ENCODE measurements at regions not wholly inside any gene's neighbourhood (a gene's known extent, or its start where the extent isn't known, plus 50 kb on each side); places are given as distances from the start of the nearest gene placed in this dataset.

DNA sequence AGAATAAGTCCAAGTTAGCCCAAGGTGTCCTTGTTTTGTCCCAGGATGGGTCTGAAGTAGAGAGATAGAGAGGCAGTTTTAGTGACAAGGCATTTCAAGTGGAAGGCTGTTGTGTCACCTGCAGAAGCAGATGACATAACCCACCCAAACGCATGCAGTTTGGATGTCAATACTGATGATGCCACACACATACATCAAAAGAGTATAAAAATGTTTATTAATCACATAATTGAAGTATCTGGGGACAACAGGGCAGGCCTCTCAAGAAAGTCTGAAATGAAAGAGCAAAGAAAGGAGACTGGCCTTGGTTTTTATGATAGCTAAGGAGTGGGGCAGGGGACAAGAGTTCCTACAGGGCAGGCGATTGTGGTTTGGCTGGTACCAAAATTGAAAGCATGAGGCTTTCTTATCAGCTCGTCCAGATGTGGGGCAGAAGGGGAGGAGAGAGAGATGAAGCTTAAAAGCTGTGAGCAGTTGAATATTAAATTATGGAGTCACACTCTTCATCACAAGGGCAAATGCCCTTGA, 78.4 kb upstream of the TSPAN8 start:
- DNase-seq: no peak

DNA sequence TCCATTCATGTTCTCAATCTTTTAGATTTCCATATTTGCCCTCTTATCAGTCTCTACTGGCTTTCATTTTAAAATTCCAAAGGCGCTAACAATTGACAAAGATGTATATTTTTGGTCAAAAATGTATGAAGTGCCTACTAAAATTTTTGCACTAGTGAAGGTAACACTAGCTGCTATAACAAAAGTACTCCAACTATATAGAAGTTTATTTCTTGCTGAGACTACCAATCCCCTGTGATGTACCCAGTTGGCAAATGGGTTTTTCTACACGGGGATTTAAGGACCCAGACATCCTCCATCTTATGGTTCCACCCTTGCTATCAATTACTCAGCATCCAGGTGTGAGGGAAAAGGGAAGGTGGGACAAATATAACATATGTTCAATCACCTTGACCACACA, 75.3 kb upstream of the TSPAN8 start:
- DNase-seq: no peak

DNA sequence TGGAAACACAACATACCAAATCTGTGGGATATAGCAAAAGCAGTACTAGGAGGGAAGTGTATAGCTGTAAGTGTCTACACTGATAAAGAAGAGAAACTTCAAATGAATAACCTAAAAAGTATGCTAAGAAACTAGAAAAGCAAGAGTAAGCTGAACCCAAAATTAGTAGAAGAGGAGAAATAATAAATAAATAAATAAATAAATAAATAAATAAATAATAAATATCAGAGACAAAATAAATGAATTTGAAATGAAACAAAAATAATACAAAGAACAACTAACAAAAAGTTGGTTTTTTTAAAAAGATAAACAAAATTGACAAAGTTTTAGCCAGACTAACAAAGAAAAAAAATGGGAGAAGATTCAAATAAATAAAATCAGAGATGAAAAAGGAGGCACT, 72.7 kb upstream of the TSPAN8 start:
- no peak for DNase-seq

DNA sequence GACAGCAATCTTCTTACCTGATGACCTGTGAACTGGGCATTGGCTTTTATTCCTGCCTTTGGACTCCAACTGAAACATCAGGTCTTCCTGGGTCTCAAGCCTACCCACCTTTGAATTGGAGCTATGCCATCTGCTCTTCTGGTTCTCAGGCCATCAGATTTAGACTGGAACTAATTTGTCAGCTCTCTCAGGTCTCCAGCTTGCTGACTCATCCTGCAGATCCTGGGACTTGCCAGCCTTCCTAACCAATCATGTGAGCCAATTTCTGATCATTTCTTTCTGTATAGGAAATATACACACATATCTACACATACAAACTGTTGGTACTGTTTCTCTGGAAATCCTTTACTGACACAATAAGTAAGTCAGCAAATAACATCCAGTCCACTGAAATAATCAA, 65.3 kb upstream of the TSPAN8 start:
- DNase-seq: no peak

DNA sequence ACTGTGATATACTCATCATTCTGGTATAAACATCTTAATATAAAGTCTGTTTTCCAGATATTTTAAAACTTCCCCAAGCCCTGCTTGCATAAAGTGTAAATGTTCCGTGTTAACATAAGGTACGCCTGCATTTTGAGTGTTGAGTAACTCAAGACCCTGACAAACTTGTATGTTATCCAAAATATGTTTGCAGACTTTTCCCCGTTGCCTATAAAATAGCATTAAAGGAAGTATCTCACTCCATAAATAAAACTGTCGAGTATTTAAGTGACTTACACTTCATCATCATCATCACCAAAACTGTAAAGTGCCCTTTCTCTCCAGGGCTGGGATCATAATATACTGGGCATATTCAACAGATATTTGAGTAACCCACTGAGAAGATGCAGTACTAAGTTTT, 64.6 kb upstream of the TSPAN8 start:
- DNase-seq: no peak

DNA sequence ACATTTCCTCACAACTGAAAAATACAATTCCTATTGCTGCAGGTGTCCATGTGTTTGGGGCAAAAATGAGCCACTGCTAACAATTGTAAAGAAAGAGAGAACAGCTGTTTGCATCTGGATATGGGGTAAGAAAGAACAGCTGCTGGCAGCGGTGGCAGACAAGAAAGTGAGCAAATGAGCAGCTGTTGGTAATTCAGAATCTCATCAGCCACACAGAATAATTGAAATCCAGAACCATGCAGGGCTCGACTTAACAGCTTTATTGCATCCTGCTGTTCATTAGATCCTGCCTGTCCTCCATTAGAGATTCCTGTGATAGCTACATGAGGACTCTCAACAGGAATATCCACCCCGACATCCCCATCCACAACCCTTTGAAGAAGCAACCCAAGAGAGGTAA, 62.5 kb upstream of the TSPAN8 start:
- no peak for DNase-seq

DNA sequence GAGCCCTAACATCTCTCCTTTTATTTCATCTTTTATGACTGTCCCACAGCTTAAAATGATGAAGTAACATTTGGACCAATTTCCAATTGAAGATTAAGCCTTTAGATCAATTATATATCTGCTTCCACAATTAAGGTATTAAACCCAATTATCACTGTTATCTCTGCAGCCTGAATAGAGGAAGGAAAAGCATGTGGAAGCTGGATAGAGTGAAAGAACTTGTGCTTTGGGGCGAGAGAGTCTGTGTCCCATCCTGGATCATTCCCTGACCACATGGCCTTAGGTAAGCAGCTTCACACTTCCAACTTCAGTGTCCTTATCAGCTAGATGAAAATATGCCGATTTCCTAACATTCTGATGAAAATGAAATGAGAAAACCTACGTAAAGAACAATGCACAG, 61.4 kb upstream of the TSPAN8 start:
- no peak for DNase-seq

DNA sequence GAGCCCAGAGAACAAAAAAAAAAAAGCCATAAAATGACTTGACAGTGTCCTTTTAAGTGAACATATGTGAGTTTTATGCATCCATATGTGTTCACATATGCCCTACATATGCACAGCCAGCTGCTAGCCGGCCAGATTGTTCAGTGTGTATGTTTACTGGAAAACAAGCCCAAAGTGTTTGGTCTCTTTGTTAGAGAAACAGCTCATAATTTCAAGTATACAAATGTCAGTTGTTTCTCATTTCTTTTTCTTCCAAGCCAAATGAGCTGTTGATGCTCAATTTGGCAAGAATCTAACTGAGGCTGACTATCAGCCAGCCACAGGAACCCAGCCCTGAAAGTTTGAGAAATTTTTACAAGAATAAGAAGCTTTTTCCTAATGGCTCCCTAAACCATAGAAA, 60.8 kb upstream of the TSPAN8 start:
- DNase-seq: no peak

DNA sequence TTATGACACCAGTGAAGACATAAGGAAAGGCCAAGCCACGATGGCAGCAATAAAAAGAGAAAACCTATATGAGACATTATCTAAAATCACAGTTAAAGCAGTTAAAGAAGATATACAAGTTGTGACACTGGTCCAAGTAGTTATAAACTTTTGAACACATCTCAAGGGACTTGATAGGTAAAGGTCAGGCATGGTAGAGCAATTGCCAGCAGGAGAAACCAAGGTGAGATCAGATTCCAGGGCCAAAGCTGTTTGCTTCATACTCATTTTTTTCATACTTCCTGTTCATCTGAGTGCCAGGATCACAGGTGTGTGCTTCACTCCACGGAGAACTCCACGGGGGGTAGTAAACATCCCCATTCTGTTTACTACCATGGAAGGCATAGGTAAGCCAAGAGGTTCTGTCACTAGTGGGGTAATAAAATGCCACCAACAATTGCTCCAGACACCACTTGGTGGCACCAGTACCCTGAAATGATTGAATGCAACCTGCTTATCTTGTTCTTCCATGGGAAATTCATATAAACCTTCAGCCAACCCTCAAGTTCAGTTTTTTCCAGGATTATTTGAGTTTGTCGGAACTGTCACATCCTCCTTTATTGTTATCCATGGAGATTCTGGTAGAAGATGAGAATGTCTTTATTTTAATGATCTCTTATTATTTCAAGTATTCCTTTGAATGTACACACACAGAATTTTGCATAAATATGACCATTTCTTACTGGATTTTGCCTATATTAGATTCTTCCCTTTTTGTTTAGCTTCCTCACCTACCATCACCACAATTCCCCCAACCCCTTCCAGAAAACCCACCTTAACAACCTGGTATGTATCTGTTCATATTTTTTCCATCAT, 59.2 kb upstream of the TSPAN8 start:
- DNase-seq: peak; percentile 1

DNA sequence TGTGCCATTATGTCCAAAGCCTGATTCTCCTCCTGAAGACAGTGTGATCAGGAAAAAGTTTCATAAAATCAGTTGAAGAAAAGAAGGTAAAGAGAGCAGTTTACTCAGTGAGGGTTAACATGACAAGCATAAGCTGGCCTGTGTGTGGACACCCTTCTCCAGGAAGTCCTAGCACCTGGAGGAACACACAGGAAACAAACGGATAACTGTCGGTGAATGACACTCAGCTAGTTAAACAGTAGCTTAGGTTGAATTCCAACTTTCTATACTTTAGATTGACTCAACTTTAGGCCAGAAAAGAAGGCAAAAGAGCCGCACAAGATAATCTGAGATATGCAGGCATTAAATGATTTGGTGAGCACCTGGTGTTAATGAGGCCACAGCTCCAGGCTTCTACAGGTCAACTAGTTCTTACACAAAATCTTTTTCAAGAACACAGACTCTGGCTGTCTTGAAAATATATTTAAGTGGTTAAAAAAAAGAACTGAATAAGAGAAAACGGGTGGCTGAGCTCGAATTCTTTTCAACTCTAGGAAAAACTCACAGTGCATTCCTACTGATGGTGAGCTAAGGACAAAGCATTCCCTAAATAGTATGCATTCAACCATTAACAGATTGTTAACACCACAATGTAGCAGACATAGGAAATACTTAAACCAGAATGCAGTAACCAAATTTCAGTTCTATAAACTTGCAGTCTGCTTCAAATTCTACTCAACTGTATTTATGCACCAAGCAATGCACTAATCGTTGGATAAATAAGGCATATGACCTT, 56.9 kb upstream of the TSPAN8 start:
- DNase-seq: no peak

DNA sequence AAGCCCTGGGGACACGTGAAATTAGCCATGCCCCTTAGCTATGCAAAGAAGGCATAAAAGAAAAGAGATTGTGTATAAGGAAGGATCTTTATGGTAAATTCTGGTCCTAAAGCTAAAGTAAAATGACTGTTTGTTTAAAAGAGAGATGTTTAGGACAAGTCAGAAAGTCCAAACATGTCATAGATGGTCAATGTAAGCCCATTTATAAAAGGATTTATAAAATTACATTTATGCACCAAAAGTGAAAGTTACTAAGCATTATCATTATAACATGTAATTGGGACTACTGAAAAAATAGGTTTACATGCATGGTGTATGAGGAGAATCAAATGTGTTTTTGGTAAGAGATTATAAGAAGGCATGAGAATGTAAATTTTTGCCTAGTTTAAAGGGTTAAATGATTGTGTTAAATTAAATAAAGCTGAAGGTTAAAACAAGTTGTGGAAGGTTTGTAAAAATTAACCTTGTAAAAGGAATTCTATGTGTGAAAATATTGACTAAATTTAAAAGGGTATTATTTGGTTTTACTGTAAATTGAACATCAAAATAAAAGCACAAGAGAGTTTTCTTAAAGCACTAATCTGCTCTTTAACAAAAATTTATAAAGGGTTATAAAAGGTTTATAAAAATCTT, 50.4 kb upstream of the TSPAN8 start:
- no peak for DNase-seq
